GM21619 (cell line): ENCODE measurements at regions not wholly inside any gene's neighbourhood (a gene's known extent, or its start where the extent isn't known, plus 50 kb on each side); places are given as distances from the start of the nearest gene placed in this dataset.
"Not testable (repeated sequence)": the region's sequence is repeated elsewhere in the genome, so short reads cannot be mapped to it uniquely, and the experiment has no call there.

Experiments used
- ATAC-seq: cut with Tn5 transposase; IDR thresholded peaks from one replicate; pipeline ENCODE4 v1.9.1; 2021; ENCODE audit not compliant: unreplicated experiment

DNA sequence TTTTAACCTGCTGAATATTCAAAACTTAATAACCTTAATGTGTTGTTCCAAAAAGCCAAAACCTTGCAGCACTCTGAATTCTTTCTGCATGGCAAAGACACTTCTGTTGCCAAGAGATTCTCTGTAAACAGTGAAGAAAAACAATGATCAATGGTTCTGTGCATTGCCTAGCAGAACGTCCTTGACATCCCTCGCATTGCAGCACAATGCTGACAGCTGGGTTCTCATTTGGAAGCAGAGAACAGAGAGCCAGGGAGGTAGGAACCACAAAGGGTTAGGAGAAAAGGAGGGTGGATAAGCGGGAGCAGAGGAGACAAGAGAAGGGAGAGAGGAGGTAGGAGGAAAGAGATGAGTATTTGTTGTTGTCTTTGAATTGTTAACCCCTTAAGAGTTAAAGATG, 501.1 kb downstream of the NAV3 start:
- ATAC-seq: no peak

DNA sequence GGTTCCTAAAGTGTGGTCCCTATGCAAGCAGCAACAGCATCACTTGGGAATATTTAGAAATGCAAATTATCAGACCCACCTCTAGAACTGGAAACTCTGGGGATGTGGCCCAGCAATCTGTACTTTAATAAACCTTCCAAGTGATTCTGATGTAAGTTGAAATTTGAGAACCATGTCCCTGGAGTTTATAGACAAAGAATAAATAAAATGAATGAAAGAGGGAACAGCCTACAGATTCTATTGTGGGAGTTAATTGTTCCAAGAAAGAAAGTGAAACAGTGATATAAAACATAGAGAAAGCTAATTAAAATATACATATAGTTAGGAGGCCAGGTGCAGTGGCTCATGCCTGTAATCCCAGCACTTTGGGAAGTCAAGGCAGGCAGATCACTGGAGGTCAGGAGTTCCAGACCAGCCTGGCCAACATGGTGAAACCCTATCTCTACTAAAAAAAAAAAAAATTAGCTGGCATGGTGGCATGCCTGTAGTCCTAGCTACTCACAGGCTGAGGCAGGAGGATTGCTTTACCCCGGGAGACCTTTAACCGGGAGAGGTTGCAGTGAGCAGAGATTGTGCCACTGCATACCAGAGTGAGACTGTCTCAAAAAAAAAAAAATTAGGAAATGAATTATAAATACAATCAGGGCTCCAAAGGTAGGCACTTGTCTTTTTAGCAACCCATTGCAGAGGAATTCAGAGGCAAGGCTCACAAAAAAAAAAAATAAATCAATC, 507.5 kb downstream of the NAV3 start:
- no peak for ATAC-seq

GRCh38 chr12:78340406-78340805, 509.7 kb downstream of the NAV3 start:
- ATAC-seq: no peak

GRCh38 chr12:78343657-78344056, 513.0 kb downstream of the NAV3 start:
- ATAC-seq: no peak

DNA sequence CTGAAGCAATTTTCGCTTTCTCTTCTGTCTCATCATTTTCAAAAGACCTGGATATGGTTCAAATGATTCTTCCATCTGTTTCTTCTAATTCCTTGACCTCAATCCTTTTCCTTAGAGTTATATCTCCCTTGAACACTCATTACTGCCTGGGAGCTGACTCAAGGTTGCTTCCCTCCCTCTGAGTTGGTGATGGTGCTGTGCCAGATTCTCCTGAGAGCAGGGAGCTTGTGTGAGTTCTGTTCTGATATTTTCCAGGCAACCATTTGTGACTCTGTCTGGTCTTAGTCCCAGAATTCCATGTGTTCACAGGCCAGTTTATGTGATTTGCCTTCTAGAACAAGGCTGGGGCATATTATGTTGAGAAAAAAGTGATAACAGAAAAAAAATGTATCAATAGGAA, 505.1 kb upstream of the SYT1 start:
- no peak for ATAC-seq

DNA sequence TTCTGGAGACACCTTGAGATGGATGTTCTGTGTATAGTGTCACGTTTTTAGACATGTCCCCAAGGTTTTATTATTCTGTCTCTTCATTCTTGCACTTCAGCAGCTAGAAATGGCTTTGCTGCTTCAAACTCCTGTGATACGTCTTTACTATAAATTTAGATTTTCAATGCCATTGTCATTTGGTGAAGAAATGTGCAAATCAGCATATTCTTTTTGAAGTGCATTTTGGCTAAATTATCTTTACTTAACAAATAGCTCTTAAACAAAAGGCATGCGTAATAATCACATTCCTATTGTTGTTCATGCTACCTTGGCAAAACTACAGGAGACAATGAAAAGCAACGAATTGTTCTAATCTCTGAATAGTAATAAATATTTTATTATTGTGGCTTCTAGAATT, 502.9 kb upstream of the SYT1 start:
- no peak for ATAC-seq

- ATAC-seq: no peak
These were observed 493.3 kb upstream of the SYT1 start for GRCh38 chr12:78371284-78371683.

- ATAC-seq: no peak
These were observed 489.1 kb upstream of the SYT1 start for GRCh38 chr12:78375461-78375860.

- no peak for ATAC-seq
These were observed 488.3 kb upstream of the SYT1 start for GRCh38 chr12:78376257-78376656.

DNA sequence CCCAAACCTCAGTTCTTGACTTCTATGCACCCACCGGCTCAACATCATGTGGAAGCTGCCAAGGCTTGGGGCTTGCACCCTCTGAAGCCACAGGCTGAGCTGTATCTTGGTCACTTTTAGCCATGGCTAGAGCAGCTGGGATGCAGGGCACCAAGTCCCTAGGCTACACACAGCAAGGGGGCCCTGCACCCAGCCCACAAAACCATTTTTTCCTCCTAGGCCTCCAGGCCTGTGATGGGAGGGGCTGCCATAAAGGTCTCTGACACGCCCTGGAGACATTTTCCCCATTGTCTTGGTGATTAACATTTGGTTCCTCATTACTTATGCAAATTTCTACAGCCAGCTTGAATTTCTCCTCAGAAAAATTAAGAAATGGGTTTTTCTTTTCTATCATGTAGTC, 485.5 kb upstream of the SYT1 start:
- not testable (repeated sequence) for ATAC-seq

DNA sequence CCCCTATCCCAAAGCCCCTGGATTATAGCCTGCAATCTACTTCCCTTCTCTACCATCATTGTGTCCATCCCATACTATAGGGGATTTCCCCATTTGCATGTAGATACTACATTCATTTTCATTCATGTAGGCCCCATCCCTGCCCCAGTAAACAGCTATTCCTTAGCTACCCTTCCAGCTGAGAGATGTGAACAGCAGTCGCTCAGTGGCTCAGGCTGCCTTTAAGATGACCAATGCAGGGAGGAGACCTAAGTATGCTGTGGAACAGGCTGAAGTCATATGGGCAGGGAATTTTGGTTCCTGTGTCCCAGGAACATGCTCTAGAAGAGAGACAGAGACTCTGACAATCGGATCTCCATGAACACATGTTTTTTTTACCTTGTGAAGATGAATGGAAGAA, 481.2 kb upstream of the SYT1 start:
- ATAC-seq: no peak

DNA sequence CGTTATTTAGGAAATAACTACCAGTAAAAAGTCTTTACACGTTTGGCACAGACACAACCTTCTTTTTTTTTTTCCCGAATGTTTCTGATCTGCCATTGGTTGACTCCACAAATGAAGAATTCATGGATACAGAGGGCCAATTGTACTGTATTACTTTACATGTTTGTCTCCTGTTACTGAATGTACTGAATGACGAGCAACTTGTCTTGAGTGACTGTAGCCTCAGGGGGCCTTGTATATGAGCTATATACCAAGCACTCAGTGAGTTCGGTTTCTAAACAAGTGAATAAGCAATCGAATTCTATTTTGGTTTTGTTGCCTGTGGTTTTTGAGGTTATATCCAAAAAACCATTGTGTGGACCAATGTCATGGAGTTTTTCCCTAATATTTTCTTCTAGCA, 480.0 kb upstream of the SYT1 start:
- no peak for ATAC-seq

DNA sequence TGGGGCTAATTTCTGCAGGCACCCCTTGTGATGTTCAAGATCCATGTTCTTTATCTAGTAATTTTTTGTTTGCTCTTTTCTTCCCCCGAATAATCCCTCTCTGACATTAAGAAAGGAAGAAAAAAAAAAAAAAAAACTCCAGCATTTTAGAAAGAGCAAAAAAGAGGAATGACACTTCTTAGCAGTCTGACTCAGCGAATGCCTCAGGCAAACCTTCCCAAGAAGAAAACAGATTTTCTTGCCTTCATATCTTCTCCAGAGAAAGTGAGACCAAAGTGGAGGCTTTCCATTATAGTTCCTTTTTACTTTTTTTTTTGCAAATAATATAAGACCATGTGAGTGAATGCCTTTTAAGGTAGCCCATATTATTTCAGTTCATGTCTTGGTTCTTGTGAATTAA, 479.0 kb upstream of the SYT1 start:
- no peak for ATAC-seq

- ATAC-seq: no peak
These were observed 477.7 kb upstream of the SYT1 start for GRCh38 chr12:78386871-78387270.

- no peak for ATAC-seq
These were observed 476.9 kb upstream of the SYT1 start for GRCh38 chr12:78387721-78388120.

DNA sequence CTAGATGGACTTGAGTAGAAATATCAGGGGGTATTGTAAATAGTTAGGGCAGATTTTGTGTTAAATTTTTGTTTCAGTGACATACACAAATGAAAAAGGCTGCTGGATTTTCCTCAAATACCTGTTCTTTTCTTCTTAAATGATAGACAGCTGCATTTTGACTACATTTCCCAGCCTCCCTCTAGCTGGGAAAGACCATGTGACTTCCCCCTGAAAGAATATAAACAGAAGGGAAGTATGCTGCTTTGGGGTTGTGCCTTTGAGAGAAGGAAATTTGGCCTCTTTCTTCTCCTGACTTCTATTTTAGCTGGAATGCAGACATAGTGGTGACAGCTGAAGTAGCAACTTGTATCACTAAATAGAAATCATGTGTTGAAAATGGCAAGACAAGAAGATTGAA, 476.1 kb upstream of the SYT1 start:
- ATAC-seq: no peak

DNA sequence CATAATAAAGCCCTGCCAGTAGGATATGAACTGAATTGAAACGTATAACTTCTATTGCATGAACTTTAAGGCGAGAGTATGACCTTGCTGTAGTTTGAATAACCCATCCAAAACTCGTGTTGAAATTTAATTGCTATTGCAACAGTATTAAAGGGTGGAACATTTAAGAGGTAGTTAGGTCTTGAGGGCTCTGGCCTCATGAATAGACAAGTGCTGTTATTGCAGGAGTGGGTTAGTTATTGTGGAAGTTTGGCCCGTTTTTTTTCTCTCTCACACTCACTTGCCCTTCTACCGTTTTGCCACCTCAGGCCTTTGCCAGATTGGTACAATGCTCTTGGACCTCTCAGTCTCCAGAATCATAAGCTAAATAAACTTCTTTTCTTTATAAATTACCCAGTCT, 473.7 kb upstream of the SYT1 start:
- no peak for ATAC-seq

DNA sequence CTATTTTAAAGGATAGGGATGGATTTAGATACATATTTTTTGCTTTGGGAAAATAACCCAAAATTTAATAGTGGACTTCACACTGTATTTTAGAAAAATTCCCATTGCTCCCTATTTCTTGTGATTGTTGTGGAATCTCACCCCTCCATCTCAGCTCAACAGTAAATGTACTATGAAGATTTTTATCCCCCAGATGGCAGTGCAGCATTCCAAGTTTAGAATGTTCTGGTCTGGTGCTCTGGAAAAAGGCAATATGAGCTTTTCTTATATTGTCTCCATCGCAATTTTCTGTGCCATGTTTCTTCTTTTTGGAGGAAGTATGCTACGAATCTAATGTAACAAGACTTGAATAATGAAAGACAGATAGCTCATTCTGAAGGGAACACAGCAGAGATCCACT, 471.7 kb upstream of the SYT1 start:
- ATAC-seq: no peak

DNA sequence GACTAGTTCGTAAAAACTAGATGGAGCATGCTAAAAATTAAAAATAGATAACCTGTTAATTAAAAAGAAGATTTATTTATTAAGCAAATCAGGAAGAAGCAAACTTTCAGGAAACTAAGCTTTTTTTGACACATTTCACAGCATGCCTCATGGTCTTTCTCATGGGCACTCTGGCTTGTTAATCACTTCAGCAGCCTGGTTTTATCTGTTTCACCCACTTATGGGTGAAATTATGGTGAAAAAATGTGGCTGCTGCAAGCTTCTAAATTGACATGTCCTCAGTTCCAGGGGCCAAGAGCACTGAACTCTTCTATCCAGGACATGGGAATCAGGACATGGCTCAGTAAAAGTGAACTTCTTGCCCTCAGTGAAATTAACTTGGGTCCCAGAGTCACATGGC, 468.6 kb upstream of the SYT1 start:
- no peak for ATAC-seq

GRCh38 chr12:78396538-78396937, 468.0 kb upstream of the SYT1 start:
- no peak for ATAC-seq

- ATAC-seq: no peak
These were observed 465.8 kb upstream of the SYT1 start for GRCh38 chr12:78398750-78399149.

GRCh38 chr12:78402366-78403134, 462.0 kb upstream of the SYT1 start:
- ATAC-seq: no peak

DNA sequence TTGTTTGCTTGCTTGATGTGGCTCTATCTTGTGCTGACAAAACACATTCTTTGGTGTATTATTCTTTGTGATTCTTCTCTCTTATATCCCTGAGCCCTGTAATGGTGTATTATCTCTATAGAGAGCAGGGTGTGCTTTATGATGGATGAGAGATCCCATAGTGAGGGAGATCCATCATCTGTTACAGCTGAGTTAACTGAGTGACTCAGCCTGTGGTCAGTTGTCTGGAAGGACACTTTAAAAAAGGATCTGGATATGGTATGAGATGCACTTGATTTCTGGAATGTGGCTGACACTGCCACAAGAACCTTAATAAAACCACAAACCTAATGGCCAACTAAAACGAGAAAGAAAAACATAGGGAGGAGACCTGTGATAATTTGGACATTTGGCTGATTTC, 461.4 kb upstream of the SYT1 start:
- ATAC-seq: no peak
